HepG2 (cell line): ENCODE measurements at regions not wholly inside any gene's neighbourhood (a gene's known extent, or its start where the extent isn't known, plus 50 kb on each side); places are given as distances from the start of the nearest gene placed in this dataset.

Source experiments
- ATAC-seq: fragments of 200-7000 bp; cut with Tn5 transposase; 3 replicates; pipeline ENCODE4 v1.9.1; 2020; ENCODE audit warnings: mild to moderate bottlenecking, moderate library complexity
- BruUV-seq: library from RNA; stranded (reverse); fragments of 400-500 nt; replicated peaks from 2 replicates; lab custom pipeline; 2021; lab: Mats Ljungman, UMichigan
- CTCF ChIA-PET: fragments of 300-600 bp; formaldehyde crosslinking; extraction: SDS; loops from one replicate; lab custom pipeline; 2021; ENCODE audit warnings: low total read pairs, inconsistent platforms, low intra/inter-chr PET ratio; lab: Yijun Ruan, JAX
- POLR2A ChIA-PET: fragments of 350-600 bp; sonication (Branson Sonifier 250); formaldehyde crosslinking; loops from one replicate; lab custom pipeline; 2020; ENCODE audit warnings: antibody characterized with exemption, inconsistent platforms; lab: Yijun Ruan, JAX
- DNase-seq: peaks from one replicate; pipeline ENCODE4 v3.0.0-alpha.2; 2015; ENCODE audit warnings: low spot score
- FAIRE-seq: peaks from 3 replicates; lab custom pipeline; 2011; peaks lifted over from hg19 to GRCh38; lab: Jason Lieb, UNC
- H2AFZ ChIP-seq: one replicate; pipeline ENCODE4 v1.6.1; 2011; ENCODE audit warnings: low read length, inconsistent platforms
- H3K27ac ChIP-seq: fragments of 300-600 bp; 3 replicates; pipeline ENCODE4 v1.8.0; 2011; ENCODE audit warnings: mixed run types, mild to moderate bottlenecking, mixed read lengths, low read length, inconsistent platforms; ENCODE audit not compliant: insufficient read depth; ENCODE audit errors: extremely low read length
- H3K27me3 ChIP-seq, 2 experiments: fragments of 200-600 bp in 1 of 2; 2 replicates in 1 of 2; 3 replicates in 1 of 2; pipeline versions ENCODE4 v1.6.0 to v1.8.0; 2011; ENCODE audit warnings: low read length in 2 of 2, mild to moderate bottlenecking in 2 of 2, moderate library complexity in 2 of 2, inconsistent platforms in 1 of 2; ENCODE audit not compliant: insufficient read depth in 2 of 2, control insufficient read depth in 1 of 2
- H3K36me3 ChIP-seq, 2 experiments: fragments of 200-600 bp in 1 of 2; replicated peaks in 1 of 2; 2 replicates in 1 of 2; 3 replicates in 1 of 2; pipeline versions ENCODE4 v1.5.1 to v1.8.0; 2011; ENCODE audit warnings: low read length in 2 of 2, inconsistent platforms in 1 of 2; ENCODE audit not compliant: insufficient read depth in 2 of 2, control insufficient read depth in 1 of 2
- H3K4me1 ChIP-seq: 2 replicates; pipeline ENCODE4 v1.5.1; 2012; ENCODE audit warnings: low read length, inconsistent platforms; ENCODE audit not compliant: insufficient read depth
- H3K4me2 ChIP-seq: 2 replicates; pipeline ENCODE4 v1.6.0; 2011; ENCODE audit warnings: low read depth, low read length, inconsistent platforms
- H3K4me3 ChIP-seq, 3 experiments: fragments of 200-600 bp in 1 of 3; sonication (generic), shearing (Covaris generic) in 1 of 3; replicated peaks in 1 of 3; 2 replicates each; pipeline ENCODE4 v1.5.1; 2011 to 2016; ENCODE audit warnings: low read length in 3 of 3, inconsistent platforms in 2 of 3, low read depth in 2 of 3, mild to moderate bottlenecking in 2 of 3, control low read depth in 1 of 3, mixed read lengths in 1 of 3; ENCODE audit not compliant: insufficient read depth in 1 of 3
- H3K79me2 ChIP-seq: one replicate; pipeline ENCODE4 v1.6.1; 2011; ENCODE audit warnings: low read length, inconsistent platforms; ENCODE audit not compliant: insufficient read depth
- H3K9ac ChIP-seq: 2 replicates; pipeline ENCODE4 v1.6.0; 2011; ENCODE audit warnings: mild to moderate bottlenecking, low read depth, low read length, inconsistent platforms; ENCODE audit not compliant: insufficient read depth
- H3K9me3 ChIP-seq: 2 replicates; pipeline ENCODE4 v1.5.1; 2012; ENCODE audit warnings: mild to moderate bottlenecking, low read length
- H4K20me1 ChIP-seq: 2 replicates; pipeline ENCODE4 v1.6.0; 2011; ENCODE audit warnings: inconsistent platforms, mild to moderate bottlenecking, low read length, moderate library complexity; ENCODE audit not compliant: insufficient read depth
- ATAD3A ChIP-seq: sonication (generic); formaldehyde crosslinking; IDR thresholded peaks from 2 replicates; pipeline ENCODE4 v1.4.0; 2020; ENCODE audit warnings: missing genetic modification reagents
- MAX ChIP-seq: IDR thresholded peaks from 2 replicates; pipeline ENCODE4 v1.6.1; 2012; ENCODE audit warnings: inconsistent platforms
- TBL1XR1 ChIP-seq: fragments of 150-350 bp; IDR thresholded peaks from 2 replicates; pipeline ENCODE4 v1.6.1; 2014; ENCODE audit warnings: borderline replicate concordance, low read length; ENCODE audit not compliant: partially characterized antibody
- TRAFD1 ChIP-seq: sonication (generic); formaldehyde crosslinking; IDR thresholded peaks from 2 replicates; pipeline ENCODE4 v1.5.1; 2020; ENCODE audit warnings: missing genetic modification reagents, mild to moderate bottlenecking, borderline replicate concordance
- ZFP91 ChIP-seq: sonication (generic); formaldehyde crosslinking; IDR thresholded peaks from 2 replicates; pipeline ENCODE4 v1.9.0; 2022; ENCODE audit warnings: missing genetic modification reagents, mild to moderate bottlenecking, borderline replicate concordance
- ZMYM2 ChIP-seq: sonication (generic); formaldehyde crosslinking; IDR thresholded peaks from 2 replicates; pipeline ENCODE4 v1.8.0; 2022; ENCODE audit warnings: mild to moderate bottlenecking, missing genetic modification reagents
- ZNF318 ChIP-seq: sonication (generic); formaldehyde crosslinking; IDR thresholded peaks from 2 replicates; pipeline ENCODE4 v1.4.0; 2020; ENCODE audit warnings: mild to moderate bottlenecking, missing genetic modification reagents
- ZNF652 ChIP-seq: IDR thresholded peaks from 2 replicates; pipeline ENCODE4 v1.6.1; 2016; ENCODE audit warnings: low read depth, borderline replicate concordance
- WGBS: methylation state at CpG from one replicate; pipeline ENCODE4 v1.1.6; 2017; ENCODE audit warnings: low lambda C conversion rate; 5-methylcytosine and 5-hydroxymethylcytosine counted together
- in situ Hi-C: cut with HindIII; loops from 2 replicates; pipeline ENCODE4 v1.10.0; 2017; ENCODE audit warnings: low pct_unique_long_range_greater_than_20kb; ENCODE audit not compliant: extremely low pct_ligation_motif_present
- intact Hi-C: fragments of 100-400 bp; cut with micrococcal nuclease; formaldehyde crosslinking; loops from one replicate; pipeline ENCODE4 v1.10.0; 2022; ENCODE audit not compliant: unreplicated experiment

GRCh38 chr1:67572594-67573221 is 112.3 kb upstream of the GADD45A start (continued):
- no peak for TF ChIP-seq ZFP91
- TF ChIP-seq, all 625 proteins: peak for 25

- CTCF ChIA-PET, result no interaction called here
- Histone ChIP-seq H3K4me1 (peaks cover 77% of the 10 kb centered on the region), H2AFZ (no peak overlapping the region), H3K36me3 (no peaks in the 10 kb centered on the region), H4K20me1 (no peaks in the 10 kb centered on the region), H3K27ac (no peak overlapping the region), H3K9ac (no peak overlapping the region), H3K27me3 (no peaks in the 10 kb centered on the region; a peak in 2 of 5 replicates), H3K4me2 (no peak overlapping the region), H3K79me2 (no peaks in the 10 kb centered on the region), H3K4me3 (no peak overlapping the region), H3K9me3 (no peaks in the 10 kb centered on the region)
- in situ Hi-C loops, result no loop called here
- WGBS, result 71% methylated on average over 1 of the region's 1 CpG
- no peak for ATAC-seq
- POLR2A ChIA-PET, result interaction anchor here (5.3 kb wide), 1 partner anchor 111 kb away, joined by 30 read pairs; the partner anchor contains the start of gene GADD45A
- no peak for DNase-seq
- no peak for FAIRE-seq
- intact Hi-C loops, result no loop called here
- BruUV-seq, result no TSS peak
- TF ChIP-seq ZNF652 (CRISPR knock-in tag) (no peak), TBL1XR1 (no peak), ZNF318 (CRISPR knock-in tag) (no peak), TRAFD1 (no peak), ATAD3A (CRISPR knock-in tag) (no peak), MAX (peak; percentile 29; the same call in 1 of the 2 replicates), ZMYM2 (CRISPR knock-in tag) (no peak)
These were observed 111.6 kb upstream of the GADD45A start for GRCh38 chr1:67573311-67573872.
